CD8-positive, alpha-beta memory T cell (primary cell): ENCODE measurements at regions not wholly inside any gene's neighbourhood (a gene's known extent, or its start where the extent isn't known, plus 50 kb on each side); places are given as distances from the start of the nearest gene placed in this dataset.

Source experiments
- CTCF ChIA-PET: fragments of 350-600 bp; sonication (Branson Sonifier 250); formaldehyde crosslinking; loops from one replicate; lab custom pipeline; 2021; ENCODE audit warnings: antibody characterized with exemption; lab: Charles Lee
- POLR2A ChIA-PET: fragments of 350-600 bp; sonication (Branson Sonifier 250); formaldehyde crosslinking; loops from one replicate; lab custom pipeline; 2021; ENCODE audit warnings: antibody characterized with exemption; lab: Charles Lee
- DNase-seq, 5 donors: peaks; one replicate each; pipeline versions ENCODE4 v3.0.0 to v3.0.0-alpha.2; 2020 to 2022; ENCODE audit warnings: mixed read lengths in 1 of 5
- H3K27ac ChIP-seq: one replicate; pipeline ENCODE4 v1.7.0; 2013; ENCODE audit warnings: low read depth, mild to moderate bottlenecking, low read length, moderate library complexity
- H3K27me3 ChIP-seq: 2 replicates; pipeline ENCODE4 v1.7.0; 2013; ENCODE audit warnings: low read length, mild to moderate bottlenecking; ENCODE audit not compliant: insufficient read depth, poor library complexity, severe bottlenecking
- H3K36me3 ChIP-seq: 2 replicates; pipeline ENCODE4 v1.7.0; 2013; ENCODE audit warnings: mild to moderate bottlenecking, low read length, moderate library complexity; ENCODE audit not compliant: insufficient read depth
- H3K4me1 ChIP-seq: 2 replicates; pipeline ENCODE4 v1.7.0; 2013; ENCODE audit warnings: mild to moderate bottlenecking, low read length, moderate library complexity; ENCODE audit not compliant: insufficient read depth
- H3K4me3 ChIP-seq: 2 replicates; pipeline ENCODE4 v1.7.0; 2013; ENCODE audit warnings: mild to moderate bottlenecking, low read length
- H3K9me3 ChIP-seq: 2 replicates; pipeline ENCODE4 v1.7.0; 2013; ENCODE audit warnings: mild to moderate bottlenecking, low read length
- H3K27ac Mint-ChIP-seq, 8 donors: one replicate each; pipeline ENCODE4 v1.8.0; 2020 to 2021; ENCODE audit warnings: mixed read lengths in 8 of 8, mild to moderate bottlenecking in 6 of 8, inconsistent platforms in 3 of 8, moderate library complexity in 3 of 8
- H3K27me3 Mint-ChIP-seq, 2 donors: one replicate each; pipeline ENCODE4 v1.8.0; 2020 to 2021; ENCODE audit warnings: mixed read lengths in 2 of 2, mild to moderate bottlenecking in 1 of 2, moderate library complexity in 1 of 2
- H3K36me3 Mint-ChIP-seq, 3 donors: one replicate each; pipeline ENCODE4 v1.8.0; 2020 to 2021; ENCODE audit warnings: mixed read lengths in 3 of 3, inconsistent platforms in 1 of 3, mild to moderate bottlenecking in 1 of 3
- H3K4me1 Mint-ChIP-seq, 3 donors: one replicate each; pipeline ENCODE4 v1.8.0; 2020 to 2021; ENCODE audit warnings: mixed read lengths in 3 of 3, inconsistent platforms in 1 of 3, mild to moderate bottlenecking in 1 of 3
- H3K4me3 Mint-ChIP-seq, 7 donors: one replicate each; pipeline ENCODE4 v1.8.0; 2020 to 2021; ENCODE audit warnings: mixed read lengths in 7 of 7, mild to moderate bottlenecking in 6 of 7, moderate library complexity in 4 of 7, inconsistent platforms in 2 of 7
- H3K9me3 Mint-ChIP-seq, 5 donors: one replicate each; pipeline ENCODE4 v1.8.0; 2020 to 2022; ENCODE audit warnings: mixed read lengths in 5 of 5, mild to moderate bottlenecking in 3 of 5, moderate library complexity in 2 of 5, inconsistent platforms in 1 of 5

DNA sequence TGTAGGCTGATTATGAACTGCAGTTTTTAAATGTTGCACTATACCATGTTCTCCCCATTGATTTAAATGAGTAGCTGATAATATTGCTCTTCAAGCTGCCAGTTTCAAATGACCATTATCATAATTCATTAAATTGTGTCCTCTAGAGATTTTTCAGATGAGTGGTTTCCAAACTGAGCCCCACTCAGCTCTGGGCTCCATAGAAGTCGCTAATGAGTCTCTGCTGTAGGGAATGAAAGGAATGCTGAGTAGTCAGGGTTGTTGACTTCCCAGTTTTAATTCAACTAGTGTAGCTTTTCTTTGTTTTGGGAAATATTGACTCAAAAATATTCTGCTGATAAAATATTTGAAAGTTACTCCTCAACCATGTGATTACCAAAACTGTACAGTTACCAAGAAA lies 1081.1 kb downstream of the ARAP2 start:
- no peaks in the 10 kb centered on the region for H3K4me1 ChIP-seq
- H3K9me3 ChIP-seq: no peaks in the 10 kb centered on the region
- Mint-ChIP-seq H3K4me1 (no peaks in the 10 kb centered on the region), H3K27ac (no peak overlapping the region), H3K9me3 (peaks cover 0 to 3% (median 0%) of the 10 kb centered on the region in 5 donors), H3K27me3 (no peaks in the 10 kb centered on the region), H3K4me3 (no peak overlapping the region), H3K36me3 (no peaks in the 10 kb centered on the region)
- H3K4me3 ChIP-seq: no peak overlapping the region
- H3K36me3 ChIP-seq: no peaks in the 10 kb centered on the region
- DNase-seq: no peak
- no peak overlapping the region for H3K27ac ChIP-seq
- POLR2A ChIA-PET: no interaction called here
- H3K27me3 ChIP-seq: no peaks in the 10 kb centered on the region
- CTCF ChIA-PET: no interaction called here

DNA sequence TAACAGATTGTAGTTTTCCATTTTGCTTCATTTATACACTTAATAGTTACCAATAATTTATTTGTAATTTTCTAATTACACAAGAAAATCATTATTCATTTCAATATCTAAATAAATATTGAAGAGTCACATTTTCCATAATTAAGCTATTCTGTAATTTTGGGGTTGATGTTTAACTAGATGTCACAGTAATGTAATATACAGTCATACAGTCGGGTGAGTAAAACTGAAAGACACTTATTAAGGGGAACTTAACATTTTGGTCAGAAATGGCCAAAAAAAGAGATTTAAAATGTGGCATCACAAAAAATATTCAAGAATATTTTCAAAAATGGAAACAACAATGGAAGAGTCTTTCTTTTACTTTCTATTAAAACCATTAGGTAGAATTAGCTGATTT lies 1080.3 kb downstream of the ARAP2 start:
- no peak overlapping the region for H3K4me3 Mint-ChIP-seq
- H3K4me1 Mint-ChIP-seq: no peaks in the 10 kb centered on the region
- Histone ChIP-seq H3K9me3 (no peaks in the 10 kb centered on the region), H3K36me3 (no peaks in the 10 kb centered on the region), H3K27ac (no peak overlapping the region), H3K4me3 (no peak overlapping the region), H3K4me1 (no peaks in the 10 kb centered on the region), H3K27me3 (no peaks in the 10 kb centered on the region)
- no peaks in the 10 kb centered on the region for H3K27me3 Mint-ChIP-seq
- DNase-seq: no peak
- POLR2A ChIA-PET: no interaction called here
- no peak overlapping the region for H3K27ac Mint-ChIP-seq
- no peaks in the 10 kb centered on the region for H3K36me3 Mint-ChIP-seq
- H3K9me3 Mint-ChIP-seq: peaks cover 0 to 3% (median 0%) of the 10 kb centered on the region in 5 donors
- CTCF ChIA-PET: no interaction called here

DNA sequence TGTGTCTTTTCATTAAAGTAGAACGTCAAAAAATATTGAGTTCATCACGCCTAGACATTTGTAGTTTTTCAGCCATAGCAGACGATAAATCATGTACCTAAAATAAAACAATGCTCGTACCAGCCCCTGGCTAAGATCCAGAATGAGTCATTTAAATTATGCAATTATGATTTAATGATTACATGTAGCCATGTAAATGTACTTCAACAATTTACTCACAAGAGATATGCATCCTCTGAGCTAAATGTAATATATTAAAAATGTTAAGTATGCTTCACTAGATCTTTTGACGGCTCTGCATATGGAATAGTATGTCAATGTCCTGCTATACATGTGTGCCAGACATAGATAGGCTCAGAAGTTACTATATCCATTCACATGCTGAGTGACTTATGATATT lies 1077.8 kb downstream of the ARAP2 start:
- Histone ChIP-seq H3K27ac (no peak overlapping the region), H3K27me3 (no peaks in the 10 kb centered on the region), H3K9me3 (no peaks in the 10 kb centered on the region), H3K4me3 (no peak overlapping the region), H3K4me1 (no peaks in the 10 kb centered on the region), H3K36me3 (no peaks in the 10 kb centered on the region)
- H3K9me3 Mint-ChIP-seq: peaks cover 0 to 6% (median 0%) of the 10 kb centered on the region in 5 donors
- no peak overlapping the region for H3K27ac Mint-ChIP-seq
- no peak for DNase-seq
- ChIA-PET POLR2A (no interaction called here), CTCF (no interaction called here)
- no peaks in the 10 kb centered on the region for H3K4me1 Mint-ChIP-seq
- H3K4me3 Mint-ChIP-seq: no peak overlapping the region
- H3K36me3 Mint-ChIP-seq: no peaks in the 10 kb centered on the region
- no peaks in the 10 kb centered on the region for H3K27me3 Mint-ChIP-seq

DNA sequence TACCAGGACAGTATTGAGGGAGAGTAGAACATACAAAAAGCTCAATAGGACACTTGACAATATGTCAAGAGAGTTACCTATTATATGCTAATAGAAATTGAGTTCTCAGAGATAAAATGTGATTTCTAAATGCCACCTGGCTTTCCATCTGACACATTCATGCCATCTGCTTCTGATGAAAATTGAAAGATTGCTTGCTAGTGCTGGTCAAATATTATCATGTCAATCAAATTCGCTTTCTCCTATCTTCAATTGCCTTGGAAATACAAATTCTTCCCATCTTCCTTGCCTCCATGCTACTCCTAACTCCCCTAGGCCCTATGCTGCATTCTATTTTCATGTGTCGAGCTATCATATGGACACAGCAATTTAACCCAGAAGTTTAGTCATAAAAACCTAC lies 1076.9 kb downstream of the ARAP2 start:
- no peaks in the 10 kb centered on the region for H3K9me3 ChIP-seq
- Mint-ChIP-seq H3K4me3 (no peak overlapping the region), H3K36me3 (no peaks in the 10 kb centered on the region), H3K27me3 (no peaks in the 10 kb centered on the region), H3K27ac (no peak overlapping the region), H3K9me3 (peaks cover 0 to 6% (median 0%) of the 10 kb centered on the region in 5 donors), H3K4me1 (no peaks in the 10 kb centered on the region)
- H3K36me3 ChIP-seq: no peaks in the 10 kb centered on the region
- CTCF ChIA-PET: no interaction called here
- no peaks in the 10 kb centered on the region for H3K4me1 ChIP-seq
- DNase-seq: no peak
- H3K27me3 ChIP-seq: no peaks in the 10 kb centered on the region
- POLR2A ChIA-PET: no interaction called here
- no peak overlapping the region for H3K27ac ChIP-seq
- no peak overlapping the region for H3K4me3 ChIP-seq

DNA sequence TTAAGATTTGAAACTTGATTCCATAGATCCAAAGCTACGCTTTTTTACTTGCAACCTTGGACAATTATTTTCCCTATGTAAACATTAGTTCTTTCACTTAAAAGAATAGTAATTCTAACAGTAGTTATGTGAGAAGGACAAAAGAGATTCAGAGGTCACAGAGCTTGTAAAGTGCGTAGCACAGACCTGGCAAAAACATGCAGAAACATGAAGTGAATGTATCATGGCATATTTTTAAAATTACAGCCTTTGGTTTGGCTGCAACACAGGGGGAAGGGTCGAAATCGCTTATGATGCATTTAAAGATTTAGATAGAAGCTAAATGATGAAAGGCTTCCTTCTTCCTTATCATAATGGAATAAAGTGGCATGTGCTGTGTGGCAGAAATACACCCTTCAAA lies 1068.8 kb downstream of the ARAP2 start:
- no peak for DNase-seq
- Mint-ChIP-seq H3K4me1 (no peaks in the 10 kb centered on the region), H3K4me3 (no peak overlapping the region), H3K9me3 (peaks cover 0 to 3% (median 0%) of the 10 kb centered on the region in 5 donors), H3K36me3 (no peaks in the 10 kb centered on the region), H3K27ac (no peak overlapping the region), H3K27me3 (peaks cover 0 to 1% of the 10 kb centered on the region in 2 donors)
- POLR2A ChIA-PET: no interaction called here
- Histone ChIP-seq H3K36me3 (no peaks in the 10 kb centered on the region), H3K9me3 (no peaks in the 10 kb centered on the region), H3K27ac (no peak overlapping the region), H3K27me3 (no peaks in the 10 kb centered on the region), H3K4me3 (no peak overlapping the region), H3K4me1 (no peaks in the 10 kb centered on the region)
- CTCF ChIA-PET: no interaction called here

DNA sequence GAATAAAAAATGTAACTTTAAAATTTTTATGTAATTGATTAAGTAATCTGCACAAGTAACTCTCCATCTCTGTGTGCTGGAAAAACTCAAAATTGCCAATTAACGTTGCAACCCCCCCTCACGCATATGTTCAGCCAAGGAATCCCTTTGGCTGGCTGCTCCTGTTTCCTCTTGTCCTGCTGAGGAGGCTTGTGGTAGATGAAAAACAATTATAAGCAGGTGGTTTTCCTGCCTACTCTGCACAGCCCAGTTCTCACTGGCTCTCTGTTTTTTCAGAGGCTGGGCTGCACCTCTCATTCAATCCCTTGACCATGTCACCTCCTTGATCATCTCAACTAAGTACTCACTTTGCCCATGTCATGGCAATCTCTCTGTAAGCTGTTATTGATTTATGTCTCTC lies 1068.4 kb downstream of the ARAP2 start:
- Histone ChIP-seq H3K27me3 (no peaks in the 10 kb centered on the region), H3K9me3 (no peaks in the 10 kb centered on the region), H3K27ac (no peak overlapping the region), H3K36me3 (no peaks in the 10 kb centered on the region), H3K4me3 (no peak overlapping the region), H3K4me1 (no peaks in the 10 kb centered on the region)
- Mint-ChIP-seq H3K36me3 (no peaks in the 10 kb centered on the region), H3K27me3 (peaks cover 0 to 1% of the 10 kb centered on the region in 2 donors), H3K4me1 (no peaks in the 10 kb centered on the region), H3K27ac (no peak overlapping the region), H3K9me3 (peaks cover 0 to 3% (median 0%) of the 10 kb centered on the region in 5 donors), H3K4me3 (no peak overlapping the region)
- ChIA-PET CTCF (no interaction called here), POLR2A (no interaction called here)
- no peak for DNase-seq

DNA sequence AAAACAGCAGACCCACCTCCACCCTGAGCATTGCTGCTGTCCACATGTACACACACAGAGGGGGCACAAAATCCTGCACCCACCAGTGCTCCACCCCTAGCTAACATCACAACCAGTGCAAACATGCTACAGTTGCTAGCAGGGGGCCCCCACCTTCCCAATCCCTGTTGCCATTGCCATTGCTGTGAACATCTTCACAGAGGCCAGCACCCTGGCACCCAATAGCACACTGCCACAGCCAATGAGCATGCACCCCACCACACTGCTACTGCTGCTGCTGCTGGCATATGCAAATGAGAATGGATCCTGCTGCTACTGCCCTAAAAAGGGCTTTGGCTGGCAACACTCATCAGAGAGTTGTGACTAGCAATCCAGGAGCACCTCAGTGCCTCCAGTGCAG lies 1061.9 kb downstream of the ARAP2 start:
- Mint-ChIP-seq H3K9me3 (peaks cover 0 to 7% (median 0%) of the 10 kb centered on the region in 5 donors), H3K36me3 (no peaks in the 10 kb centered on the region), H3K4me3 (no peak overlapping the region), H3K27me3 (peaks cover 0 to 4% of the 10 kb centered on the region in 2 donors), H3K27ac (no peak overlapping the region), H3K4me1 (no peaks in the 10 kb centered on the region)
- Histone ChIP-seq H3K4me3 (no peak overlapping the region), H3K9me3 (no peaks in the 10 kb centered on the region), H3K27ac (no peak overlapping the region), H3K27me3 (no peaks in the 10 kb centered on the region), H3K36me3 (no peaks in the 10 kb centered on the region), H3K4me1 (no peaks in the 10 kb centered on the region)
- ChIA-PET POLR2A (no interaction called here), CTCF (no interaction called here)
- DNase-seq: no peak

DNA sequence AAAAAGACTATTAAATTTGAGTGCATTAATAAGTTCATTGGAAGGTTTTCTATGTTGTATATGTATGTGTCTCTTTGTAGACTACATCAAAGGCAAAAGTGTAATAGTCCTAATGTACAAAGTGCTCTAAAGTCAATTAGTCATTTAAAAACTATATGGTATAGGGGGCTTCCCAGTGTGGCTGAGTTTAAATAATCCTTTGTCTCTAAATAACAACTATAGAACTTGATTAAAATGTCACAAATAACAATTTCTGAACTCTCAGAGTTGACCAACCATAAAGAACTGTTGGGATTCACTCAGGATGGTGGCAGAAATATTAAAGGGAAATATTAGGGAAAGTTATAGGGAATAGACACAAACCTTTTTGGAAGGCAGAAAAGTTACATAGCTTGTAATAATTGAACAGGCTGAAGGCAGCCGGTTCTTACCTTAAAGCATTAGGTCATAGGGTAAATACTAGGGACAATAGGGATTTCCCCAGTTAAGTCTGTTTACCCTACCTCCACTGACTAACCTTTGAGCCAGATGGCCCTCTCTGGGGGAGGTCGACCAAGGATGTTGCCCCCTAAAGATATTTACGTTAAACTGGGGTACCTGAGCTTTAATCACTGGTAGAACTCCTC lies 1054.2 kb downstream of the ARAP2 start:
- Mint-ChIP-seq H3K4me3 (no peak overlapping the region), H3K27ac (no peak overlapping the region), H3K9me3 (peaks cover 0 to 2% (median 0%) of the 10 kb centered on the region in 5 donors), H3K36me3 (no peaks in the 10 kb centered on the region), H3K27me3 (no peaks in the 10 kb centered on the region), H3K4me1 (no peaks in the 10 kb centered on the region)
- H3K36me3 ChIP-seq: no peaks in the 10 kb centered on the region
- ChIA-PET POLR2A (no interaction called here), CTCF (no interaction called here)
- no peaks in the 10 kb centered on the region for H3K4me1 ChIP-seq
- H3K27me3 ChIP-seq: no peaks in the 10 kb centered on the region
- DNase-seq: no peak
- H3K27ac ChIP-seq: no peak overlapping the region
- H3K4me3 ChIP-seq: no peak overlapping the region
- H3K9me3 ChIP-seq: no peaks in the 10 kb centered on the region
